ENCODE measurements at regions not wholly inside any gene's neighbourhood (a gene's known extent, or its start where the extent isn't known, plus 50 kb on each side); places are given as distances from the start of the nearest gene placed in this dataset.

- no peak for TF ChIP-seq CTCF (IDR thresholded peaks at IDR 0.05)
- Histone ChIP-seq H3K9me3 (no peaks in the 10 kb centered on the region), H3K4me1 (ENCODE audit: low read depth) (no peaks in the 10 kb centered on the region), H3K4me3 (no peak overlapping the region), H3K36me3 (ENCODE audit: low read depth) (no peaks in the 10 kb centered on the region)
- no peak for DNase-seq
- intact Hi-C loops (cut with DNase I, micrococcal nuclease), result no loop called here
- ATAC-seq, result no peak
Measured at GRCh38 chr2:145760781-145761649, 1241.1 kb upstream of the ZEB2 start.

- no peaks in the 10 kb centered on the region for H3K4me1 ChIP-seq (ENCODE audit: low read depth)
- no peaks in the 10 kb centered on the region for H3K36me3 ChIP-seq (ENCODE audit: low read depth)
- DNase-seq, result no peak
- H3K9me3 ChIP-seq, result no peaks in the 10 kb centered on the region
- no peak overlapping the region for H3K4me3 ChIP-seq
- intact Hi-C loops (cut with DNase I, micrococcal nuclease), result loop anchor here in 1 of 2 donors (10.0 kb wide), 1 partner anchor 1235 kb away; the partner anchor contains the start of gene ZEB2
- ATAC-seq, result no peak
- TF ChIP-seq CTCF (IDR thresholded peaks at IDR 0.05), result no peak
Measured at GRCh38 chr2:145759228-145759915, 1239.5 kb upstream of the ZEB2 start.

GRCh38 chr2:145757503-145758246 lies 1237.8 kb upstream of the ZEB2 start:
- TF ChIP-seq CTCF (IDR thresholded peaks at IDR 0.05), result no peak
- DNase-seq (no peak), ATAC-seq (no peak)
- intact Hi-C loops (cut with DNase I, micrococcal nuclease), result loop anchor here in 1 of 2 donors (10.0 kb wide), 1 partner anchor 1233 kb away; the partner anchor contains the start of gene ZEB2
- H3K9me3 ChIP-seq, result no peaks in the 10 kb centered on the region
- H3K4me3 ChIP-seq, result no peak overlapping the region
- no peaks in the 10 kb centered on the region for H3K4me1 ChIP-seq (ENCODE audit: low read depth)
- H3K36me3 ChIP-seq (ENCODE audit: low read depth), result no peaks in the 10 kb centered on the region

GRCh38 chr2:145755019-145755837 lies 1235.3 kb upstream of the ZEB2 start:
- intact Hi-C loops (cut with DNase I, micrococcal nuclease), result loop anchor here in 1 of 2 donors (10.0 kb wide), 1 partner anchor 1230 kb away; the partner anchor contains the start of gene ZEB2
- DNase-seq, result no peak
- no peak overlapping the region for H3K4me3 ChIP-seq

More at GRCh38 chr2:145755019-145755837, 1235.3 kb upstream of the ZEB2 start:
- TF ChIP-seq CTCF (IDR thresholded peaks at IDR 0.05), result no peak
- ATAC-seq, result no peak
- Histone ChIP-seq H3K9me3 (no peaks in the 10 kb centered on the region), H3K36me3 (ENCODE audit: low read depth) (no peaks in the 10 kb centered on the region), H3K4me1 (ENCODE audit: low read depth) (no peaks in the 10 kb centered on the region)

Data from mucosa of descending colon (tissue), 3 donors.